ENCODE measurements at regions not wholly inside any gene's neighbourhood (a gene's known extent, or its start where the extent isn't known, plus 50 kb on each side); places are given as distances from the start of the nearest gene placed in this dataset.

DNA sequence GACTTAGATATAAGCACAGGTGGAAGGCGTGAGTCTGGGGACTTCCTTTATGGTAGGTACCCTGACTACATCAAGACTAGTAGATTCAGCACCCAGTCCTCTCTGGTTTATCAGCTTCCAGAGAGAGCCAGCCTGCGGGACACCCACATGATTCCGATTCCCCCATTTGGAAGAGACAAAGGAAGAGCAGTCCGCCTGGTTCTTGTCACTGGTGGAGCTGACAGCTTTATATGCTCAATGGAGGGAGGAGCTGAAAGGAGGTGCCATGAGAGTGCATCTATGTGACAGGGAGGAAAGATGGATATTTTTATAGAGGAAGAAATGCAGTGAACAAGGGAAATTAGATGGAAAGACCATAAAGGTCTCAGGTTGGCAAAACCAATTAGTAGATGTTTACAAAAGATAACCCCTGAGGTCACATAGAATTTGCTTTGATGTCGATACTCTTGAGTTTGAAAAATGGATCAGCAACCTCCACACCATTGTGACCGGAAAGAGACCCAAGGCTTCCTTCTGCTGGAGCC, 437.7 kb downstream of the PMP22 start:
- RAD21 ChIA-PET (ENCODE audit: low non-redundant PET in 1 of 2, low total read pairs in 2 of 2, uncharacterized antibody in 2 of 2, unreplicated experiment in 2 of 2): no interaction called here
- H3K4me3 ChIP-seq (replicated peaks in 1 of 2; ENCODE audit: low read depth in 1 of 2, low read length in 2 of 2): no peak overlapping the region
- H4K20me1 ChIP-seq (ENCODE audit: insufficient read depth): no peaks in the 10 kb centered on the region
- DNase-seq (ENCODE audit: low read depth, low spot score): no peak
- CTCF ChIA-PET: no interaction called here
- ATAC-seq: no peak
- no peaks in the 10 kb centered on the region for H3K36me3 ChIP-seq (ENCODE audit: control insufficient read depth in 1 of 2, insufficient read depth in 2 of 2, low read length in 2 of 2)
- intact Hi-C loops (cut with micrococcal nuclease): no loop called here
- peaks cover 0 to 14% of the 10 kb centered on the region in 2 experiments; a peak in 1 of 4 replicates for H3K9me3 ChIP-seq (ENCODE audit: control insufficient read depth in 1 of 2, insufficient read depth in 1 of 2, low read depth in 1 of 2, low read length in 2 of 2)
- H3K4me1 ChIP-seq (ENCODE audit: control insufficient read depth in 1 of 2, insufficient read depth in 2 of 2, low read length in 2 of 2): no peaks in the 10 kb centered on the region
- no peak overlapping the region for H3K4me2 ChIP-seq (ENCODE audit: low read length)
- H3K9ac ChIP-seq (ENCODE audit: low read length): no peak overlapping the region
- BruUV-seq (replicated peaks): no TSS peak
- no peaks in the 10 kb centered on the region for H3K9me2 ChIP-seq (ENCODE audit: insufficient read depth)
- H3K27ac ChIP-seq (ENCODE audit: low read depth, low read length): no peak overlapping the region
- 0 out of 2 replicates have a peak, but pooled peaks cover 3% of the 10 kb centered on the region for H3K27me3 ChIP-seq (ENCODE audit: insufficient read depth, low read length)
- POLR2A ChIA-PET: no interaction called here
- H2AFZ ChIP-seq (ENCODE audit: low read depth, low read length, poor library complexity, severe bottlenecking): no peak overlapping the region
- no peaks in the 10 kb centered on the region for H3K79me2 ChIP-seq (ENCODE audit: insufficient read depth, low read length)
- TF ChIP-seq, protein P1, sequence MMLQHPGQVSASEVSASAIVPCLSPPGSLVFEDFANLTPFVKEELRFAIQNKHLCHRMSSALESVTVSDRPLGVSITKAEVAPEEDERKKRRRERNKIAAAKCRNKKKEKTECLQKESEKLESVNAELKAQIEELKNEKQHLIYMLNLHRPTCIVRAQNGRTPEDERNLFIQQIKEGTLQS (IDR thresholded peaks at IDR 0.05): no peak
- TF ChIP-seq ZFX (IDR thresholded peaks at IDR 0.05): no peak
- no peak for TF ChIP-seq POLR2A (IDR thresholded peaks at IDR 0.05; ENCODE audit: borderline replicate concordance, extremely low read depth, insufficient read depth, insufficient read length)
- no peak for TF ChIP-seq SRF (IDR thresholded peaks at IDR 0.05; ENCODE audit: low read depth)
- no peak for TF ChIP-seq TCF7L2 (IDR thresholded peaks at IDR 0.05; ENCODE audit: borderline replicate concordance, extremely low read depth, insufficient read depth, insufficient read length)
- no peak for TF ChIP-seq EZH2phosphoT487 (IDR thresholded peaks at IDR 0.05; ENCODE audit: borderline replicate concordance)
- TF ChIP-seq POLR2AphosphoS5 (IDR thresholded peaks at IDR 0.05; ENCODE audit: low read depth, low read length): no peak
- TF ChIP-seq, protein P2, sequence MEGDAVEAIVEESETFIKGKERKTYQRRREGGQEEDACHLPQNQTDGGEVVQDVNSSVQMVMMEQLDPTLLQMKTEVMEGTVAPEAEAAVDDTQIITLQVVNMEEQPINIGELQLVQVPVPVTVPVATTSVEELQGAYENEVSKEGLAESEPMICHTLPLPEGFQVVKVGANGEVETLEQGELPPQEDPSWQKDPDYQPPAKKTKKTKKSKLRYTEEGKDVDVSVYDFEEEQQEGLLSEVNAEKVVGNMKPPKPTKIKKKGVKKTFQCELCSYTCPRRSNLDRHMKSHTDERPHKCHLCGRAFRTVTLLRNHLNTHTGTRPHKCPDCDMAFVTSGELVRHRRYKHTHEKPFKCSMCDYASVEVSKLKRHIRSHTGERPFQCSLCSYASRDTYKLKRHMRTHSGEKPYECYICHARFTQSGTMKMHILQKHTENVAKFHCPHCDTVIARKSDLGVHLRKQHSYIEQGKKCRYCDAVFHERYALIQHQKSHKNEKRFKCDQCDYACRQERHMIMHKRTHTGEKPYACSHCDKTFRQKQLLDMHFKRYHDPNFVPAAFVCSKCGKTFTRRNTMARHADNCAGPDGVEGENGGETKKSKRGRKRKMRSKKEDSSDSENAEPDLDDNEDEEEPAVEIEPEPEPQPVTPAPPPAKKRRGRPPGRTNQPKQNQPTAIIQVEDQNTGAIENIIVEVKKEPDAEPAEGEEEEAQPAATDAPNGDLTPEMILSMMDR (IDR thresholded peaks at IDR 0.05 in 2 of 3, conservative IDR thresholded peaks at IDR 0.05 in 1 of 3; ENCODE audit: borderline replicate concordance in 1 of 3, insufficient read depth in 1 of 3, low read depth in 2 of 3, low read length in 2 of 3): no peak
- TF ChIP-seq CBX3 (IDR thresholded peaks at IDR 0.05; ENCODE audit: low read depth): no peak
- TF ChIP-seq SIN3A (IDR thresholded peaks at IDR 0.05; ENCODE audit: low read depth): no peak
- TF ChIP-seq ZNF274 (IDR thresholded peaks at IDR 0.05; ENCODE audit: low read depth, low read length): no peak
- no peak for TF ChIP-seq YY1 (IDR thresholded peaks at IDR 0.05; ENCODE audit: extremely low read depth, insufficient replicate concordance, low read depth, low read length)
- TF ChIP-seq, protein P3, sequence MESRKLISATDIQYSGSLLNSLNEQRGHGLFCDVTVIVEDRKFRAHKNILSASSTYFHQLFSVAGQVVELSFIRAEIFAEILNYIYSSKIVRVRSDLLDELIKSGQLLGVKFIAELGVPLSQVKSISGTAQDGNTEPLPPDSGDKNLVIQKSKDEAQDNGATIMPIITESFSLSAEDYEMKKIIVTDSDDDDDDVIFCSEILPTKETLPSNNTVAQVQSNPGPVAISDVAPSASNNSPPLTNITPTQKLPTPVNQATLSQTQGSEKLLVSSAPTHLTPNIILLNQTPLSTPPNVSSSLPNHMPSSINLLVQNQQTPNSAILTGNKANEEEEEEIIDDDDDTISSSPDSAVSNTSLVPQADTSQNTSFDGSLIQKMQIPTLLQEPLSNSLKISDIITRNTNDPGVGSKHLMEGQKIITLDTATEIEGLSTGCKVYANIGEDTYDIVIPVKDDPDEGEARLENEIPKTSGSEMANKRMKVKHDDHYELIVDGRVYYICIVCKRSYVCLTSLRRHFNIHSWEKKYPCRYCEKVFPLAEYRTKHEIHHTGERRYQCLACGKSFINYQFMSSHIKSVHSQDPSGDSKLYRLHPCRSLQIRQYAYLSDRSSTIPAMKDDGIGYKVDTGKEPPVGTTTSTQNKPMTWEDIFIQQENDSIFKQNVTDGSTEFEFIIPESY (IDR thresholded peaks at IDR 0.05; ENCODE audit: extremely low read depth, insufficient replicate concordance, low read length): no peak
- TF ChIP-seq EZH2 (IDR thresholded peaks at IDR 0.05): no peak
- TF ChIP-seq, protein P4, sequence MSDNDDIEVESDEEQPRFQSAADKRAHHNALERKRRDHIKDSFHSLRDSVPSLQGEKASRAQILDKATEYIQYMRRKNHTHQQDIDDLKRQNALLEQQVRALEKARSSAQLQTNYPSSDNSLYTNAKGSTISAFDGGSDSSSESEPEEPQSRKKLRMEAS (IDR thresholded peaks at IDR 0.05): no peak
- no peak for TF ChIP-seq CEBPB (IDR thresholded peaks at IDR 0.05; ENCODE audit: low read depth)
- TF ChIP-seq RAD21 (IDR thresholded peaks at IDR 0.05; ENCODE audit: low read depth): no peak
- TF ChIP-seq, protein P5, sequence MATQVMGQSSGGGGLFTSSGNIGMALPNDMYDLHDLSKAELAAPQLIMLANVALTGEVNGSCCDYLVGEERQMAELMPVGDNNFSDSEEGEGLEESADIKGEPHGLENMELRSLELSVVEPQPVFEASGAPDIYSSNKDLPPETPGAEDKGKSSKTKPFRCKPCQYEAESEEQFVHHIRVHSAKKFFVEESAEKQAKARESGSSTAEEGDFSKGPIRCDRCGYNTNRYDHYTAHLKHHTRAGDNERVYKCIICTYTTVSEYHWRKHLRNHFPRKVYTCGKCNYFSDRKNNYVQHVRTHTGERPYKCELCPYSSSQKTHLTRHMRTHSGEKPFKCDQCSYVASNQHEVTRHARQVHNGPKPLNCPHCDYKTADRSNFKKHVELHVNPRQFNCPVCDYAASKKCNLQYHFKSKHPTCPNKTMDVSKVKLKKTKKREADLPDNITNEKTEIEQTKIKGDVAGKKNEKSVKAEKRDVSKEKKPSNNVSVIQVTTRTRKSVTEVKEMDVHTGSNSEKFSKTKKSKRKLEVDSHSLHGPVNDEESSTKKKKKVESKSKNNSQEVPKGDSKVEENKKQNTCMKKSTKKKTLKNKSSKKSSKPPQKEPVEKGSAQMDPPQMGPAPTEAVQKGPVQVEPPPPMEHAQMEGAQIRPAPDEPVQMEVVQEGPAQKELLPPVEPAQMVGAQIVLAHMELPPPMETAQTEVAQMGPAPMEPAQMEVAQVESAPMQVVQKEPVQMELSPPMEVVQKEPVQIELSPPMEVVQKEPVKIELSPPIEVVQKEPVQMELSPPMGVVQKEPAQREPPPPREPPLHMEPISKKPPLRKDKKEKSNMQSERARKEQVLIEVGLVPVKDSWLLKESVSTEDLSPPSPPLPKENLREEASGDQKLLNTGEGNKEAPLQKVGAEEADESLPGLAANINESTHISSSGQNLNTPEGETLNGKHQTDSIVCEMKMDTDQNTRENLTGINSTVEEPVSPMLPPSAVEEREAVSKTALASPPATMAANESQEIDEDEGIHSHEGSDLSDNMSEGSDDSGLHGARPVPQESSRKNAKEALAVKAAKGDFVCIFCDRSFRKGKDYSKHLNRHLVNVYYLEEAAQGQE (IDR thresholded peaks at IDR 0.05; ENCODE audit: low read depth): no peak
- TF ChIP-seq ELF1 (IDR thresholded peaks at IDR 0.05; ENCODE audit: borderline replicate concordance, low read depth): no peak
